HG03060 (cell line): ENCODE measurements at regions not wholly inside any gene's neighbourhood (a gene's known extent, or its start where the extent isn't known, plus 50 kb on each side); places are given as distances from the start of the nearest gene placed in this dataset.
"Not testable (repeated sequence)": the region's sequence is repeated elsewhere in the genome, so short reads cannot be mapped to it uniquely, and the experiment has no call there.

Source experiments
- ATAC-seq: cut with Tn5 transposase; IDR thresholded peaks from one replicate; pipeline ENCODE4 v1.9.1; 2021; ENCODE audit warnings: low read depth, moderate number of reproducible peaks; ENCODE audit not compliant: unreplicated experiment

DNA sequence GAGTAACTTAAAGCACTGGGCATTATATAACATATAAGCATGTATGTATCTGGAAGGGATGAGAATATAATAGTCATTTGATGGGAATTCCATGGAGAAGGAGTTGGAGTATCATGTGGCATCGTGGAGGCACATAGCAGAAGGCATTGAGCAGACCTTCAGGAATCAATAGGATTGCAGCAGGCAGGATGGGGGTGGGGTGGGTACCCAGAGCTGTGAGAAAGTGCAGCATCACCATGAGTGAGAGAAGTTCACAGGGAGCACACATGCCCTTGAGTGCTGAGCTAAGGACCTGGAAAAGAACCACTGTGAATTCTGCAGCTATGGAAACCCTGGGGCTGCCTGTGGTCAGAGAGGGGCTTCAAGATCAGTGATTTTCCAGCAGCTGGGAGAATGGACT, 57.3 kb downstream of the MED10 start:
- no peak for ATAC-seq

DNA sequence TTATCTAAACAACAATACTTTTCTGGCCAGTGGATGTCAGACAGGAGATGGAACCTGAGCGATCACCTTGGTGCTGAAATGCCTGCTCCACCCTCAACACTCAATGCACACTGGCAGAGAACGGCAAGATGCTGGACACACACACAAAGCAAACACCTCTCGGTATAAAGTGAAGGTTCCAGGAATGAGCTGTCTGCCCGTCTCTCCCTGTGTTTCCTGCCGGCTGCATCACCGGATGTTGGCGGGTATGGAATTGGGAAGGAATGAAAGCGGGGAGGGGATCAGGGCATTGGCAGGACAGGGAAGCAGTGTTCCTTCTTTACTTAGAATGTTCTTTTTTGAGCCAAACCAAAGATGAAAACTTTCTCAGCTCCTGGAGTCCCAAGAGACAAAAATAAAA, 59.2 kb downstream of the MED10 start:
- no peak for ATAC-seq

GRCh38 chr5:6317116-6317798, 61.1 kb downstream of the MED10 start:
- no peak for ATAC-seq

- no peak for ATAC-seq
Measured at GRCh38 chr5:6315580-6315979, 62.8 kb downstream of the MED10 start.

DNA sequence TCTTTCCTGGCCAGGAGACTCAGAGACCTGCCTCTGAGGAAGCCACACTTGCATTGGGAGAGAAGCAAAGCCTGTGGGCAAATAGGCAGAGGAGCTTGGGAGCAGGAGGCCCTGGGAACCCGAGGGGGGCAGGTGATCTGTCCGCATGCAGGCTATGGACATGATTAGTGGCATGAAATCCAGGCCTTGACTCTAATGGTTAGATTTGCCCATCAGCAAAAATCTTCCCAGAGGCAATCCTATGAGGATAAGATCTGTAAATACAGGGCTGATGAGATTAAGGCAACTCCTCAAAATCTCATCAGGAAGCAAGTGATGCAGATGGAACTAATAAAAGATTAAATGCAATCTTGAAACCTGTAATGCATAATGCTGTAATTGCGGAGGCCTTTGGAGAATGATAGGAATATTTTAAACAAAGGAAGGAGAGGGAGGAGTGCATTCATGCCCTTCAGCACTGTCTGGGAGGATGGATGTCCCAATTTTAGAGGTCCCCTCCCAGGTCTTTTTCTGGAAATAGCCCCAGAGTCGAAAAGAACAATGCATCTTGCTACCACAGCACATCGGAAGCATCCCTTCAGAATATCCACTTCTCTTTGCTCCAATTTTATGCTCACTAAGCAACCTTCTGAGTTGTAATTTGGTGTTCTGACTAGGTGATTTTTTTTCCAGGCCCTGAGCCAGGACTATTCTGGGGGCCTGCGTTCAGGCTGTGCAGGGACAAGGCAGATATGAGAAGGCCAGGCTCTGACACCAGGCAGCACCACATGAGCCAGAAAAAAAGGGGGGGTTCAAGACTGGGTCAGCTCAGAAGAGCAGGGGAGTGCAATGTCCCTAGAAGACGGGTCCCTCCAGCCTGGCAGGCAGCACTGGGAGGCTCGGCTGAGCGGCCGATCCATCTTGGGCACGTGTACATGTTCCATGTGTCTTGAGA, 66.5 kb downstream of the MED10 start:
- no peak for ATAC-seq

- ATAC-seq, result no peak
Measured at GRCh38 chr5:6309949-6310348, 68.4 kb downstream of the MED10 start.

- ATAC-seq, result no peak
Measured at GRCh38 chr5:6308683-6309082, 69.7 kb downstream of the MED10 start.

GRCh38 chr5:6307304-6307703, 71.0 kb downstream of the MED10 start:
- ATAC-seq, result no peak

GRCh38 chr5:6305853-6306252, 72.5 kb downstream of the MED10 start:
- no peak for ATAC-seq

DNA sequence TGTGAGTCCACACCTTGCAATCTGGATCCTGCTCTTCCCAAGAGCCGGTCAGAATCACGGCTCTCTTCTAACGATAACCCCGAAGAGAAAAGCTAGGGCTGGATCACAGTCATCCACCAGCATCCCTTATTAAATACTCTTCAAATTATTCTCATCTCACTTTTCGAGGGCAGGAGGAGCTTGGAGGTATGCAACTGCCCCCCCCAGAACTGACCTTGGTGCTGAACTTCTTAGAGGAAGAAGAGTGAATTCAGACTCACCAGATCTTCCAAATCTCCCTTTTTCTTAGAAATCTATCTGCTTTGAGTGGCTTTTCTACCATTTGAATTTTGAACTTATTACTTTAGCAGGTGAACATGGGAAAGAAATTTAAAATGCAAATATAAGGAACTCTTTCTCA, 75.7 kb downstream of the MED10 start:
- no peak for ATAC-seq

- ATAC-seq, result no peak
Measured at GRCh38 chr5:6302075-6302474, 76.3 kb downstream of the MED10 start.

DNA sequence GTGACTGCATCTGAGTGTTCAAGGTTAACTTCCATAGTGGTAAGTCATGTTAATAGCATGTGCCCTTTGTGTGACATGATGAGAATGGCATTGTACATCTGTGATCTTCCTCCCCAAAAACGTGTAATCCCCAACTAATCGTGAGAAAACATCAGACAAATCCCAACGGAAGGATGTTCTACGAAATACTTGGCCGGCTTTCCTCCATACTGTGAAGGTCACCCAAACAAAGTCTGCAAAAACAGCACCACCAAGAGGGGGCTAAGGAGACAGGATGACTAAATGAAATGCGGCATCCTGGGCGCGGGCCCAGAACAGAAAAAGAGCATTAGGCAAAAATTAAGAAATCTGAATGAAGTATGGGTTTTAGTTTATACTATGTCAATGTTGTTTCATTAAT, 81.8 kb downstream of the MED10 start:
- ATAC-seq, result no peak

- ATAC-seq, result no peak
Measured at GRCh38 chr5:6291961-6292360, 86.4 kb downstream of the MED10 start.

GRCh38 chr5:6289239-6289638, 89.1 kb downstream of the MED10 start:
- no peak for ATAC-seq

GRCh38 chr5:6287176-6287575, 91.2 kb downstream of the MED10 start:
- no peak for ATAC-seq

GRCh38 chr5:6286404-6286803, 91.9 kb downstream of the MED10 start:
- ATAC-seq, result no peak

DNA sequence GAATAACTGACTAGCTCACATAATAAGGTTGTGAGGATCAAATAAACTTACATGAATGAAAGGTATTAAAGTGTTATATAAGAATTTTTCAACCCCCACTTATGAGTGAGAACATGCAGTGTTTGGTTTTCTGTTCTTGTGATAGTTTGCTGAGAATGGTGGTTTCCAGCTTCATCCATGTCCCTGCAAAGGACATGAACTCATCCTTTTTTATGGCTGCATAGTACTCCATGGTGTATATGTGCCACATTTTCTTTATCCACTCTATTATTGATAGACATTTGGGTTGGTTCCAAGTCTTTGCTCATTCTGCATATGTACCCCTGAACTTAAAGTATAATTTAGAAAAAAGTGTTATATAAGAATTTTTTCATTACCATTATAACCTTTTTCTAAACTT, 93.9 kb downstream of the MED10 start:
- not testable (repeated sequence) for ATAC-seq

GRCh38 chr5:6282352-6282751, 96.0 kb downstream of the MED10 start:
- ATAC-seq, result no peak

DNA sequence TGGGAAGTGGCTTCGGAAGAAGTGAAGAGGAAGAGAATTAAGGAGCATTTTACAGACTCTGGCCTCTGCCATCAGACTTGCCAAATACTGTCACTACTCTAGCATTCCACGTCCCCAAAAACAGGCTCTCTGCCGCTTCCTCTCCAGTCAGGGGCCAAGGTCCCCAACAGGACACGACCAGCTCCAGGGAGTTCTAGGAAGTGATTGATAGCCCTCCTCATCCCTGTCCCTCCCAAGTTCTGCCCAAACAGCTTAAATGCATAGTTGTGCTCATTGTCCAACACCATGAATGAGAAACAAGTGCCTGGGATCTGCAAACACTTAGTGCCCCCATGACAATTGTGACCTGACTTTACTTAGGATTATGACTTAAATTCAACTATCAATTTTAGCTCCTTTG, 96.5 kb downstream of the MED10 start:
- ATAC-seq, result no peak

DNA sequence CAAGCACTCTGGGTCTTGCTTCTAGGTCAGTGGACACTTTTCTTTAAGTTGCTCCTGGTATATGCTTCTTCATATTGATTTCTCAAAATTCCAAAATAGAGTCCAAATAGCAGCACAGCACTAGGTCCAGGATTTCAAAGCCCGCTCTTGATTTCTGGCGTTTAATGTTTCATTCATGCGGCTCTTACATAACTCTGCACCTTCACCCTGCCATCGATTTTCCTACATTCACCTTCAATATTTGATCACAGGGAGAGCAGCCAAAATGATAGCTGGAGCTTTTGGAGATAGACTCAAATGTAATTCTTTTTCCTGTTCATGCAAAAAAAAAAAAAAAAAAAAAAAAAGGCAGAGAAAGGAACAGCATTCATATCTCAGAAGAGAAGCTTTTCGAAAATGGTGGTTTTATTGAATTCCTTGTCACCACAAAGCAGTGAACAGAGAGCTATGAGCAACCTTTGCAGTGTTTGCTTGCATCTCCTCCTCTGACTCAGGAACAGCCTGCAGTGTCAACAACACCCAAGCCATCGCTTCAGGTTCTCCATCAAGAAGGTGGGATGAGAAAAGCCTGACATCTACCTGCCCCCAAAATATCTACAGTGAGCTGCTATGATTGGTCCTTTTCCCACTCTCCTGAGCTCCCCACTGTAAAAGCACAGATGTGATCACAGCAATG, 97.8 kb downstream of the MED10 start:
- ATAC-seq, result no peak

- no peak for ATAC-seq
Measured at GRCh38 chr5:6279607-6280006, 98.7 kb downstream of the MED10 start.
